ENCODE measurements at regions not wholly inside any gene's neighbourhood (a gene's known extent, or its start where the extent isn't known, plus 50 kb on each side); places are given as distances from the start of the nearest gene placed in this dataset.

DNA sequence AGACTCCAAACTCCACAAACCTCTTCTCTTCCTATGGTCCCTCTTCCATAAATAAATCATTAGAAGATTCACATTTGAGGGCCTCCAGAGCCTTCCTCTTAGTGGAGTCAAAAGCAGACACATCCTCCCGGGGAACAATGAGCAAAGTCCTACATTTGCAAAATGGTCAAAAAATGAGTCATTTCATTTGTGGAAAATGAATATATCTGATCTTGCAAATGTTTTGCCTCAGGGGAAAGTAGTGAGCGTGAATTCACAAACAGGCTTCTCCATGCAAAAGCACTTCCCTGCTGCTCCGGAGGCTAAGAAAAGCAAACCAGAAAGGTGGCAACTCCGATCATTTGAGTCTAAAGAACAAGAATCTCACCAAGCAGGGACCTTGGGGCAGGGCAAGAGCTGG is 86.7 kb upstream of the IQSEC1 start:
- no peak for DNase-seq (ENCODE audit: extremely low spot score, unreplicated experiment)
- Mint-ChIP-seq H3K27me3 (peaks cover 6% of the 10 kb centered on the region), H3K36me3 (no peaks in the 10 kb centered on the region), H3K27ac (no peak overlapping the region), H3K4me1 (ENCODE audit: unreplicated experiment) (peaks cover 6% of the 10 kb centered on the region), H3K9me3 (peaks cover 4% of the 10 kb centered on the region), H3K4me3 (no peak overlapping the region)
- no peak for TF ChIP-seq CTCF (conservative IDR thresholded peaks at IDR 0.05)

- Mint-ChIP-seq H3K27ac (no peak overlapping the region), H3K4me1 (ENCODE audit: unreplicated experiment) (peaks cover 6% of the 10 kb centered on the region), H3K36me3 (no peaks in the 10 kb centered on the region), H3K9me3 (peaks cover 4% of the 10 kb centered on the region), H3K27me3 (no peaks in the 10 kb centered on the region), H3K4me3 (no peak overlapping the region)
- TF ChIP-seq CTCF (conservative IDR thresholded peaks at IDR 0.05), result no peak
- DNase-seq (ENCODE audit: extremely low spot score, unreplicated experiment), result no peak
Observed at GRCh38 chr3:13158871-13159270, 85.6 kb upstream of the IQSEC1 start.

GRCh38 chr3:13158408-13158807 is 85.2 kb upstream of the IQSEC1 start:
- DNase-seq (ENCODE audit: extremely low spot score, unreplicated experiment), result no peak
- Mint-ChIP-seq H3K36me3 (no peaks in the 10 kb centered on the region), H3K27ac (no peak overlapping the region), H3K9me3 (peaks cover 4% of the 10 kb centered on the region), H3K4me3 (no peak overlapping the region), H3K4me1 (ENCODE audit: unreplicated experiment) (peaks cover 6% of the 10 kb centered on the region), H3K27me3 (no peaks in the 10 kb centered on the region)
- TF ChIP-seq CTCF (conservative IDR thresholded peaks at IDR 0.05), result no peak

DNA sequence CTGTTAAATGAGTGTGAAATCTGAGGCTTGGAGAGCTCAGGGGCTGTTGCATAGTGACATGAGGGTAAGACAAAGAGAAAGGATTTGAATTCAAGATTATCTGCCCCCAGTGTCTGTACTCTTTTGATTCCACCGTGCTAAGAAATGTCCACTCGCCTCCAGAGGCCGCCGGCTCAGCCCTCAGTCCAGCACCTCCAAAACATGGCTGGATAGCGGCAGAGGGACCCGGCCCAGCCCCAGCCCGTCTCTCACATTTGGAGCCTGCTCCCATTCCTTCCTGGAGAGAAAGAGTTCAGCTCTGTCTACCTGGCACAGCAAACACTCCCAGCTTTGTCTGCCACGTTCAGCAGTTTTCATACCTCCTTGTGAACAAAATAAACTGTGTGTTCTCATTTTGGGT is 84.8 kb upstream of the IQSEC1 start:
- H3K36me3 Mint-ChIP-seq, result no peaks in the 10 kb centered on the region
- peaks cover 6% of the 10 kb centered on the region for H3K4me1 Mint-ChIP-seq (ENCODE audit: unreplicated experiment)
- H3K4me3 Mint-ChIP-seq, result no peak overlapping the region
- H3K9me3 Mint-ChIP-seq, result peaks cover 4% of the 10 kb centered on the region
- DNase-seq (ENCODE audit: extremely low spot score, unreplicated experiment), result no peak
- H3K27me3 Mint-ChIP-seq, result no peaks in the 10 kb centered on the region
- no peak overlapping the region for H3K27ac Mint-ChIP-seq
- no peak for TF ChIP-seq CTCF (conservative IDR thresholded peaks at IDR 0.05)

DNA sequence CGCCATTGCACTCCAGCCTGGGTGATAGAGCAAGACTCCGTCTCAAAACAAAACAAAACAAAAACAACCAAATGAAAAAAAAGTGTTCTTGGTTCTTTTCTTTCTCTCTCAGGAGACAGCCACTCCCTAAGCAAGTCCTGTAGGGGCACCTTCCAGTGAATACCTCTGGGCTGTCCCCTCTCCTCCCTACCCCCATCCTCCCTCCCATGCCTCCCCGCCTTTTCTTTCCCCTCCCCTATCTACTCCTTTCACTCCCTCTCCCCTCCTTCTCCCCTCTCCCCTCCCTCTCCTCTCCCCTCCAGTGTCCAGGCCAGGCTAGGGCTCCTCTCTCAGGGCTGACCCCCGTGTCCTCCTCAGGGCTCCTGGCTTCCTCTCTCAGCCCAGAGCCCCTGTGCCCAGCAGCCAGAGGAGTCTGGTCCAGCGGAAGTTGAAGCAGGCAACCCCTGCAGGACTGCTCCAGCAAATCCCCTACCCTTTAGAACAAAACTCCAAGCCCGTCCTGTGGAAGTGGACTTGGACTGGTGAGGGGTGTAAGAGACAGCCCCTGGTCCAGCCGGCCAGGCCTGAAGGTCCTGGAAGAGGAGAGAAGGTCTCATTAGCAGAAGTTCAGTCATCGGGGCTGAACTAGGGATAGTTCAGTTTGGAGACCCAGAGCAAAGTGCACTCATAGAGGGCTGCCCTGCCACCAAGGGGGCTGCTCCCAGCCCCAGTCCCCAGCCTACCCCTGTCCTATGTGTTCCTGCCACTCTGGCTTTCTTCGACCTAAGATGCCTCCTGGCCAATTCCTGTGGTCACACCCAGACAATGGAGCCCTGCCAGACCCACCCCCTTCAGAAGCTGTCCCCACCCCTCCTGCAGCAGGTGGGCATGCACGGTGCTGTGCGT is 79.8 kb upstream of the IQSEC1 start:
- Mint-ChIP-seq H3K36me3 (no peaks in the 10 kb centered on the region), H3K9me3 (peaks cover 4% of the 10 kb centered on the region), H3K4me3 (no peak overlapping the region), H3K4me1 (ENCODE audit: unreplicated experiment) (no peaks in the 10 kb centered on the region), H3K27ac (no peak overlapping the region), H3K27me3 (peaks cover 6% of the 10 kb centered on the region)
- no peak for DNase-seq (ENCODE audit: extremely low spot score, unreplicated experiment)
- no peak for TF ChIP-seq CTCF (conservative IDR thresholded peaks at IDR 0.05)
